CD4-positive, alpha-beta T cell treated with Interleukin-15 for 1 hour (primary cell): ENCODE measurements at regions not wholly inside any gene's neighbourhood (a gene's known extent, or its start where the extent isn't known, plus 50 kb on each side); places are given as distances from the start of the nearest gene placed in this dataset.
"Not testable (repeated sequence)": the region's sequence is repeated elsewhere in the genome, so short reads cannot be mapped to it uniquely, and the experiment has no call there.

Experiments used
- DNase-seq: peaks from one replicate; pipeline ENCODE4 v3.0.0-alpha.2; 2020

GRCh38 chr4:10275696-10276095 is 159.1 kb upstream of the WDR1 start:
- DNase-seq, result no peak

- no peak for DNase-seq
Observed at GRCh38 chr4:10273030-10273429, 156.4 kb upstream of the WDR1 start.

- no peak for DNase-seq
Observed at GRCh38 chr4:10272511-10272910, 155.9 kb upstream of the WDR1 start.

GRCh38 chr4:10267066-10267465 is 150.5 kb upstream of the WDR1 start:
- no peak for DNase-seq

GRCh38 chr4:10260777-10261176 is 144.2 kb upstream of the WDR1 start:
- no peak for DNase-seq

GRCh38 chr4:10259976-10260375 is 143.4 kb upstream of the WDR1 start:
- no peak for DNase-seq

GRCh38 chr4:10256203-10256602 is 139.6 kb upstream of the WDR1 start:
- DNase-seq, result no peak

- no peak for DNase-seq
Observed at GRCh38 chr4:10253765-10254164, 137.2 kb upstream of the WDR1 start.

GRCh38 chr4:10245751-10246150 is 129.2 kb upstream of the WDR1 start:
- DNase-seq, result no peak

GRCh38 chr4:10243856-10244255 is 127.3 kb upstream of the WDR1 start:
- DNase-seq, result no peak

- no peak for DNase-seq
Observed at GRCh38 chr4:10240691-10241090, 124.1 kb upstream of the WDR1 start.

GRCh38 chr4:10239982-10240654 is 123.5 kb upstream of the WDR1 start:
- no peak for DNase-seq

- no peak for DNase-seq
Observed at GRCh38 chr4:10237131-10237530, 120.5 kb upstream of the WDR1 start.

GRCh38 chr4:10232114-10232513 is 115.5 kb upstream of the WDR1 start:
- DNase-seq, result no peak

- DNase-seq, result no peak
Observed at GRCh38 chr4:10226756-10227155, 110.2 kb upstream of the WDR1 start.

- no peak for DNase-seq
Observed at GRCh38 chr4:10225096-10225495, 108.5 kb upstream of the WDR1 start.

GRCh38 chr4:10223782-10224181 is 107.2 kb upstream of the WDR1 start:
- DNase-seq, result no peak

- DNase-seq, result not testable (repeated sequence)
Observed at GRCh38 chr4:10213481-10213880, 96.9 kb upstream of the WDR1 start.

- no peak for DNase-seq
Observed at GRCh38 chr4:10212901-10213300, 96.3 kb upstream of the WDR1 start.

- no peak for DNase-seq
Observed at GRCh38 chr4:10212400-10212799, 95.8 kb upstream of the WDR1 start.

- no peak for DNase-seq
Observed at GRCh38 chr4:10207116-10207515, 90.5 kb upstream of the WDR1 start.

GRCh38 chr4:10205223-10205622 is 88.6 kb upstream of the WDR1 start:
- no peak for DNase-seq

- DNase-seq, result no peak
Observed at GRCh38 chr4:10204401-10205058, 87.9 kb upstream of the WDR1 start.

GRCh38 chr4:10203851-10204250 is 87.3 kb upstream of the WDR1 start:
- DNase-seq, result no peak
